ENCODE measurements at regions not wholly inside any gene's neighbourhood (a gene's known extent, or its start where the extent isn't known, plus 50 kb on each side); places are given as distances from the start of the nearest gene placed in this dataset.

DNA sequence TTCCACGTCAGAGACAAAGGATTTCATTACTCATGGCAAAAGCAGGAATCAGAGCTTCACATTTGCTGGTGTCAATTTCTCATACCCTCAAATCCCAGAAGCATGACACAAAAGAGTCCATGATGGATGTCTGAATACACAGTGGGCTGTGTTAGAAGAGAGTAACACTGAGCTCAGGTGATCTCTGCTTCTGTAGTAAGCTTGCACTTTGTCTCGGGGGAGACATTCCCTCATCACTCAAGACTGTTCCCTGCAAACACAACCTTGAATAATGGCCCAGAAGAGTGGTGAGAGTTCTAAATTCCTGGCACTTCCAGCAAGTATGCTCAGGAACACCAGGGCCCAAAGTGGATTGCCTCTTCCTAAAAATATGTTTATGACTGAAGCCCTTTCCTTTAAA lies 1787.2 kb upstream of the SEL1L start:
- dilution Hi-C loops (cut with MboI; ENCODE audit: extremely low pct_ligation_motif_present, low sequenced_read_pairs) = no loop called here
- TF ChIP-seq MYC (IDR thresholded peaks at IDR 0.05; ENCODE audit: low read depth, low read length) = no peak
- no peak for TF ChIP-seq JUN (IDR thresholded peaks at IDR 0.05; ENCODE audit: borderline replicate concordance, insufficient read depth, insufficient read length, low read depth)
- no peak for TF ChIP-seq FOS (IDR thresholded peaks at IDR 0.05; ENCODE audit: borderline replicate concordance, insufficient read depth, low read length)
- TF ChIP-seq EZH2 (IDR thresholded peaks at IDR 0.05; ENCODE audit: borderline replicate concordance, low read depth, low read length, severe bottlenecking) = no peak
- TF ChIP-seq MAX (IDR thresholded peaks at IDR 0.05; ENCODE audit: insufficient read depth, insufficient read length) = no peak
- TF ChIP-seq CTCF (IDR thresholded peaks at IDR 0.05; ENCODE audit: extremely low read depth in 1 of 2, insufficient read depth in 1 of 2, low read depth in 1 of 2, low read length in 2 of 2) = no peak
- TF ChIP-seq POLR2A (IDR thresholded peaks at IDR 0.05; ENCODE audit: low read depth, low read length) = no peak
- TF ChIP-seq GATA2 (IDR thresholded peaks at IDR 0.05; ENCODE audit: insufficient read depth, insufficient read length, low read depth, low read length) = no peak
- no peak for TF ChIP-seq POLR2AphosphoS5 (IDR thresholded peaks at IDR 0.05; ENCODE audit: insufficient read depth, low read depth, low read length)
- Histone ChIP-seq H3K9me3 (replicated peaks; ENCODE audit: control insufficient read depth, insufficient read depth, low read length) (no peaks in the 10 kb centered on the region), H3K9ac (replicated peaks; ENCODE audit: extremely low read depth, insufficient read depth, low read length) (no peak overlapping the region), H3K36me3 (ENCODE audit: control insufficient read depth in 2 of 2, extremely low read depth in 1 of 2, insufficient read depth in 2 of 2, low read length in 2 of 2) (no peaks in the 10 kb centered on the region), H3K4me2 (ENCODE audit: insufficient read depth, low read length) (no peak overlapping the region), H3K4me3 (replicated peaks in 1 of 3; ENCODE audit: insufficient read depth in 1 of 3, low read depth in 1 of 3, low read length in 3 of 3) (no peak overlapping the region), H3K27ac (ENCODE audit: insufficient read depth, low read depth, low read length) (no peak overlapping the region), H3K79me2 (ENCODE audit: control insufficient read depth, insufficient read depth, low read length) (no peaks in the 10 kb centered on the region), H3K4me1 (ENCODE audit: control insufficient read depth, extremely low read depth, insufficient read depth, low read length) (no peaks in the 10 kb centered on the region), H2AFZ (ENCODE audit: low read depth, low read length) (no peak overlapping the region), H3K27me3 (ENCODE audit: control insufficient read depth in 2 of 2, insufficient read depth in 2 of 2, low read length in 2 of 2) (no peaks in the 10 kb centered on the region), H4K20me1 (replicated peaks; ENCODE audit: control insufficient read depth, extremely low read depth, insufficient read depth, low read length) (no peaks in the 10 kb centered on the region), H3K9me1 (replicated peaks; ENCODE audit: control insufficient read depth, extremely low read depth, insufficient read depth, low read length) (no peaks in the 10 kb centered on the region)
- DNase-seq (ENCODE audit: low read depth, low spot score) = no peak
- CTCF ChIA-PET = no interaction called here
- intact Hi-C loops (cut with micrococcal nuclease) = no loop called here
- POLR2A ChIA-PET = no interaction called here
- no TSS peak for BruUV-seq (replicated peaks)
- no peak for FAIRE-seq
